Karpas-422 (cell line): ENCODE measurements at regions not wholly inside any gene's neighbourhood (a gene's known extent, or its start where the extent isn't known, plus 50 kb on each side); places are given as distances from the start of the nearest gene placed in this dataset.
A peak's percentile ranks its signal among the peaks of the same experiment; 100 is the strongest.
"Not testable (repeated sequence)": the region's sequence is repeated elsewhere in the genome, so short reads cannot be mapped to it uniquely, and the experiment has no call there.

Source experiments
- DNase-seq: peaks from one replicate; pipeline ENCODE4 v3.0.0-alpha.2; 2015
- H2AFZ ChIP-seq: fragments of 200-600 bp; sonication (generic); 2 replicates; pipeline ENCODE4 v1.6.1; 2014; ENCODE audit warnings: antibody characterized with exemption, low read length, mixed read lengths
- H3K27ac ChIP-seq: fragments of 200-600 bp; sonication (generic); 2 replicates; pipeline ENCODE4 v1.5.1; 2014; ENCODE audit warnings: mild to moderate bottlenecking, low read length, moderate library complexity
- H3K27me3 ChIP-seq: fragments of 200-600 bp; sonication (generic); 2 replicates; pipeline ENCODE4 v1.6.1; 2014; ENCODE audit warnings: low read length, mixed read lengths
- H3K36me3 ChIP-seq: fragments of 200-600 bp; sonication (generic); 2 replicates; pipeline ENCODE4 v1.6.1; 2014; ENCODE audit warnings: low read length, mixed read lengths; ENCODE audit not compliant: insufficient read depth
- H3K4me1 ChIP-seq: fragments of 200-600 bp; sonication (generic); 2 replicates; pipeline ENCODE4 v1.6.1; 2014; ENCODE audit warnings: mild to moderate bottlenecking, low read length, mixed read lengths
- H3K4me2 ChIP-seq: fragments of 200-600 bp; sonication (generic); 2 replicates; pipeline ENCODE4 v1.6.1; 2014; ENCODE audit warnings: low read length, low read depth, mild to moderate bottlenecking; ENCODE audit not compliant: poor library complexity, severe bottlenecking
- H3K4me3 ChIP-seq: fragments of 200-600 bp; sonication (generic); 2 replicates; pipeline ENCODE4 v1.5.1; 2014; ENCODE audit warnings: mild to moderate bottlenecking, antibody characterized with exemption, low read length, mixed read lengths
- H3K79me2 ChIP-seq: fragments of 200-600 bp; sonication (generic); 2 replicates; pipeline ENCODE4 v1.6.1; 2014; ENCODE audit warnings: mild to moderate bottlenecking, low read length, mixed read lengths
- H3K9ac ChIP-seq: fragments of 200-600 bp; sonication (generic); 2 replicates; pipeline ENCODE4 v1.6.0; 2014; ENCODE audit warnings: low read length
- H3K9me2 ChIP-seq: fragments of 200-600 bp; sonication (generic), shearing (Covaris generic); replicated peaks from 2 replicates; pipeline ENCODE4 v1.6.0; 2014; ENCODE audit warnings: mild to moderate bottlenecking, low read length, moderate library complexity; ENCODE audit not compliant: insufficient read depth
- H3K9me3 ChIP-seq: fragments of 300-700, 200-600 bp; sonication (generic); 2 replicates; pipeline ENCODE4 v1.6.1; 2014; ENCODE audit warnings: low read length, mixed read lengths
- H4K20me1 ChIP-seq: fragments of 200-600 bp; sonication (generic); 2 replicates; pipeline ENCODE4 v1.6.1; 2014; ENCODE audit warnings: mild to moderate bottlenecking, antibody characterized with exemption, low read length, low read depth; ENCODE audit not compliant: insufficient read depth

DNA sequence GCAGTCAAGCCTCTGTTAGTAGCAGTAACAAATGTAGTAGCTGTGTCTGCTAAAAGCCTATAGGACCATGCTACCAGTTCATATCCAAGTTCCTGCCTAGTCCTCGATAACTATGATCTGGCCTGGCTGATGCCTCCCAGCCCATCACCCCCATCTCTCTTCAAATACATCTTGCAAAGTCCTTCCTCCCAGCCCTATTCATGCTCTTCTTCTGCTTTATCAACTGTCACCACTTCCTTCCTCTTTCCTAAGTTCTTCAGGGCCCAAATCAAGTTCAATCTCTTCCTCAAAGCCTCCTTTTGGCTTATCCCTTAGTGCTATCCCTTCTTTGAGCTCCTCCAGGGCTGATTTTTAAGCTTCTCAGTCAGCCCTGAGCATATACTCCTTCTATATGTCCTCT is 150.9 kb upstream of the THY1 start:
- DNase-seq: peak; percentile 61
- Histone ChIP-seq H4K20me1 (no peaks in the 10 kb centered on the region), H3K4me2 (peak overlapping the region; percentile 44), H3K4me3 (no peak overlapping the region), H3K36me3 (no peaks in the 10 kb centered on the region), H3K27ac (peak overlapping the region; percentile 49; the same call in 1 of the 2 replicates), H3K4me1 (peaks cover 29% of the 10 kb centered on the region), H3K79me2 (no peaks in the 10 kb centered on the region), H3K27me3 (no peaks in the 10 kb centered on the region), H3K9me2 (no peaks in the 10 kb centered on the region), H3K9me3 (no peaks in the 10 kb centered on the region), H2AFZ (no peak overlapping the region), H3K9ac (0 out of 2 replicates have a peak overlapping the region, but pooled peaks have one; percentile 41)

GRCh38 chr11:119572481-119573424 is 149.8 kb upstream of the THY1 start:
- H4K20me1 ChIP-seq: no peaks in the 10 kb centered on the region
- H3K9me3 ChIP-seq: no peaks in the 10 kb centered on the region
- no peaks in the 10 kb centered on the region for H3K79me2 ChIP-seq
- H3K27ac ChIP-seq: no peak overlapping the region
- DNase-seq: no peak
- H3K4me2 ChIP-seq: no peak overlapping the region
- H3K27me3 ChIP-seq: no peaks in the 10 kb centered on the region
- H3K9ac ChIP-seq: no peak overlapping the region
- no peaks in the 10 kb centered on the region for H3K36me3 ChIP-seq
- H3K9me2 ChIP-seq: no peaks in the 10 kb centered on the region
- peaks cover 40% of the 10 kb centered on the region for H3K4me1 ChIP-seq
- no peak overlapping the region for H3K4me3 ChIP-seq
- H2AFZ ChIP-seq: no peak overlapping the region

GRCh38 chr11:119571311-119571710 is 148.3 kb upstream of the THY1 start:
- Histone ChIP-seq H3K4me1 (peaks cover 54% of the 10 kb centered on the region), H2AFZ (no peak overlapping the region), H3K27me3 (no peaks in the 10 kb centered on the region), H3K79me2 (no peaks in the 10 kb centered on the region), H3K9ac (no peak overlapping the region), H3K4me2 (no peak overlapping the region), H3K27ac (no peak overlapping the region), H3K9me3 (no peaks in the 10 kb centered on the region), H3K9me2 (no peaks in the 10 kb centered on the region), H3K36me3 (no peaks in the 10 kb centered on the region), H4K20me1 (no peaks in the 10 kb centered on the region), H3K4me3 (no peak overlapping the region)
- no peak for DNase-seq

DNA sequence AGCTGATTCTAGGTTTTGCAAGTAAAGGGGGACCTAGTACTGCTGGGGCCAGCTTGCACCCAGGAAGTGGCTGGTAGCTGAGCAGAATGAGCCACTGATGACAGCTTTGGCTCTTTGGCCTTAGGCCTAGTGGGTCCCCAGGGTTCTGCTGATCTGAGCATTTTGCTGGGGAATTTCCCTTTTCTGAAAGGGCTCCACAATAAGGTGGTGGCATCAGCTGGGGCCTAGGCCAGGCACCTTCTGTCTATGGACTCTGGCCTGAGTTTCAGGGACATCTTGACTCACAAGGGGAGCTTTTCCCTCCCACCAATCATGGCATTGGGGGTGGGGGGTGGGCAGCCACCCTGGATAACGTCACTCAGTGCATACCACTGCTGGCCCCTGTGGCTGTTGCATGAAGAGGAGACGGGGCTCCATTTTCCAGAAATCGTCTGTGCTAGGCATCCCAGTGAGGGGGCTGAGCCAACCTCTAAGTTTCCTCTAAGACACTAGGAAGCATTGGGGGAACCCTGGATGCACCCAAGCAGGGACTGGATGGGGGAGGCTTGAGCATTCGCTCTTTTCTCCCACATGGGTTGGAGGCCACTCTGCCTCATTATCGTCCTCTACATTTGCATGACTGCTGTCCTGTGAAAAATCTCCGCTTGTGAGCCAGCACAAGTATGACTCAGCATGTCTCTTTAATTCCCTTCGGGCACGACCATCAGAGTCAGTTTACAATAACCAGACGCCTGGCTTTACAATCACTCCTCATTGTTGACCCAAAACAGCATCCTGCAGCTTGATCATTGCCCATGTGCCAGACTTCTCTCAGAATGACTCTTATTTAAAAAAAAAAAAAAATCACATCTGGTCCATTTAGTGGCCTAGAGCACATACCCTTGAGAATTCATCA is 145.0 kb upstream of the THY1 start:
- peak overlapping the region; percentile 72 for H3K4me2 ChIP-seq
- no peaks in the 10 kb centered on the region for H3K36me3 ChIP-seq
- H3K9me3 ChIP-seq: no peaks in the 10 kb centered on the region
- peak overlapping the region; percentile 26; the same call in 1 of the 2 replicates for H2AFZ ChIP-seq
- peak overlapping the region; percentile 71 for H3K9ac ChIP-seq
- no peaks in the 10 kb centered on the region for H4K20me1 ChIP-seq
- peak overlapping the region; percentile 32; the same call in 1 of the 2 replicates for H3K4me3 ChIP-seq
- DNase-seq: peak; percentile 88
- no peaks in the 10 kb centered on the region for H3K9me2 ChIP-seq
- no peaks in the 10 kb centered on the region for H3K79me2 ChIP-seq
- peak overlapping the region; percentile 92 for H3K27ac ChIP-seq
- no peaks in the 10 kb centered on the region for H3K27me3 ChIP-seq
- H3K4me1 ChIP-seq: peaks cover 32% of the 10 kb centered on the region

DNA sequence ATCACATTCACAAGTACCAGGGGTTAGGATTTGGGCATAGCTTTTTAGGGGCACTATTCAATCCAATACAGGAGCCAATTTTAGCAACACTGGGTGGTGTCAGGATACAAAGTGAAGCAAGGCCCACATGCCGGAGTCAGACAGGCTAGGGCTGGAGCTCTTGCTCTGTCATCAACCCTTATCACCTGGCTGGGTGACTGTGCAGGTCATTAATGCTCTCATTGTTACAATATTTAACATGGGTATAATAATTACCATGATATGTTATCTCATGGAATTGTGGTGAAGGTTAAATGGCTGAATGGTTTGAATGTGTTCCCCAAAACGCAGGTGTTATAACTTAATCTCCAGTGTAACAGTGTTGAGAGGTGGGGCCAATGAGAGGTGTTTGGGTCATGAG is 143.3 kb upstream of the THY1 start:
- Histone ChIP-seq H4K20me1 (no peaks in the 10 kb centered on the region), H2AFZ (no peak overlapping the region), H3K4me2 (no peak overlapping the region), H3K4me3 (no peak overlapping the region), H3K9ac (no peak overlapping the region), H3K27me3 (no peaks in the 10 kb centered on the region), H3K36me3 (no peaks in the 10 kb centered on the region), H3K4me1 (peaks cover 28% of the 10 kb centered on the region), H3K9me2 (no peaks in the 10 kb centered on the region), H3K9me3 (no peaks in the 10 kb centered on the region), H3K79me2 (no peaks in the 10 kb centered on the region), H3K27ac (no peak overlapping the region)
- no peak for DNase-seq

DNA sequence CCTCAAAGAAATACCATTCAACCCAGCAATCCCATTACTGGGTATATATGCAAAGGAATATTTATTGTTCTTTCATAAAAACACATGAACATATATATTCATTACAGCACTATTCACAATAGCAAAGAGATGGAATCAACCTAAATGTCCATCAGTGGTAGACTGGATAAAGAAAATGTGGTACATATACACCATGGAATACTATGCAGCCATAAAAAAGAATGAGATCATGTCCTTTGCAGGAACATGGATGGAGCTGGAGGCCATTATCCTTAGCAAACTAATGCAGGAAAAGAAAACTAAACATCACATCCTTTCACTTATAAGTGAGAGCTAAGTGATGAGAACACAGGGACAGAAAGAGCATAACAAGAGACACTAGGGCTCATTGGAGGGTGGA is 142.7 kb upstream of the THY1 start:
- not testable (repeated sequence) for H4K20me1 ChIP-seq, H3K9me3 ChIP-seq, H3K9me2 ChIP-seq, H3K36me3 ChIP-seq, H3K9ac ChIP-seq, H3K4me2 ChIP-seq, DNase-seq, H3K4me3 ChIP-seq, H2AFZ ChIP-seq, H3K27me3 ChIP-seq, H3K27ac ChIP-seq, H3K79me2 ChIP-seq
- peaks cover 28% of the 10 kb centered on the region for H3K4me1 ChIP-seq

- Histone ChIP-seq H3K9me3 (no peaks in the 10 kb centered on the region), H3K4me3 (no peak overlapping the region)
- DNase-seq: no peak
Observed at GRCh38 chr11:119560961-119561360, 138.0 kb upstream of the THY1 start.

DNA sequence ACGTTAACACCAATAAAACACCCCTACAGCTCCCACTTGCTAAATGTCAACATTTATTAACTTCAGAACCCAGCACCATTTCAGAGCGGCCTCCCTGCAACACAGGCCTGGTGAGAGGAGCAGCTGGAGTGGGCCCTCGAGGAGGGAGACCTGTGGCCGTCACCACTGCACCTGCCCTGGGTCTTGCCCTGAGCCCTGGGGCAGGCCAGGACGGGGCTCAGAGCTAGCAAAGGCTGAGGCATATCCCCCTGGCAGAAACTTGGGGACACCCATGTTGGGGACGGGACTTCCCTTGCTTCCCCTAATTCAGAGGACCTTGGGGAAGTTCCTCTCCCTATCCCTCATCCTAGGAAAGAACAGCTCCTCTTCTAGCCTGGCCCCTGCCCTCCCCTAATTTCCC is 137.3 kb upstream of the THY1 start:
- Histone ChIP-seq H3K36me3 (no peaks in the 10 kb centered on the region), H3K9ac (no peak overlapping the region), H3K27ac (no peak overlapping the region), H3K4me3 (no peak overlapping the region), H3K4me1 (peaks cover 4% of the 10 kb centered on the region; the same call in 1 of the 2 replicates), H3K9me2 (no peaks in the 10 kb centered on the region), H3K4me2 (no peak overlapping the region), H3K79me2 (no peaks in the 10 kb centered on the region), H3K9me3 (no peaks in the 10 kb centered on the region), H3K27me3 (no peaks in the 10 kb centered on the region), H2AFZ (no peak overlapping the region), H4K20me1 (no peaks in the 10 kb centered on the region)
- no peak for DNase-seq

More at GRCh38 chr11:119560961-119561360, 138.0 kb upstream of the THY1 start:
- H3K4me1 ChIP-seq: peaks cover 4% of the 10 kb centered on the region; the same call in 1 of the 2 replicates
- H4K20me1 ChIP-seq: no peaks in the 10 kb centered on the region
- H3K36me3 ChIP-seq: no peaks in the 10 kb centered on the region
- no peak overlapping the region for H2AFZ ChIP-seq
- H3K9me2 ChIP-seq: no peaks in the 10 kb centered on the region
- no peak overlapping the region for H3K4me2 ChIP-seq
- H3K79me2 ChIP-seq: no peaks in the 10 kb centered on the region
- no peak overlapping the region for H3K27ac ChIP-seq
- H3K27me3 ChIP-seq: no peaks in the 10 kb centered on the region
- H3K9ac ChIP-seq: no peak overlapping the region
